Neural progenitor cell (in vitro differentiated cells): ENCODE measurements at regions not wholly inside any gene's neighbourhood (a gene's known extent, or its start where the extent isn't known, plus 50 kb on each side); places are given as distances from the start of the nearest gene placed in this dataset.

ENCODE experiments used
- DNase-seq: peaks from one replicate; pipeline ENCODE4 v3.0.0-alpha.2; 2016; ENCODE audit warnings: low spot score
- H2AFZ ChIP-seq: fragments of 200-600 bp; sonication (generic); replicated peaks from 2 replicates; pipeline ENCODE4 v1.6.1; 2016; ENCODE audit warnings: antibody characterized with exemption
- H3F3A ChIP-seq: fragments of 200-600 bp; sonication (generic); 2 replicates; pipeline ENCODE4 v1.6.1; 2016; ENCODE audit warnings: antibody characterized with exemption, low read depth
- H3K27ac ChIP-seq: fragments of 200-600 bp; sonication (generic); 2 replicates; pipeline ENCODE4 v1.5.1; 2016; ENCODE audit warnings: mild to moderate bottlenecking
- H3K27me3 ChIP-seq: fragments of 200-600 bp; sonication (generic); 2 replicates; pipeline ENCODE4 v1.6.1; 2016; ENCODE audit warnings: mild to moderate bottlenecking, moderate library complexity
- H3K36me3 ChIP-seq: fragments of 200-600 bp; sonication (generic); 2 replicates; pipeline ENCODE4 v1.5.1; 2016
- H3K4me1 ChIP-seq: fragments of 200-600 bp; sonication (generic); 2 replicates; pipeline ENCODE4 v1.6.1; 2016; ENCODE audit warnings: mixed run types
- H3K4me2 ChIP-seq: fragments of 200-600 bp; sonication (generic); 2 replicates; pipeline ENCODE4 v1.6.1; 2016
- H3K4me3 ChIP-seq: fragments of 200-600 bp; sonication (generic); 2 replicates; pipeline ENCODE4 v1.5.1; 2016
- H3K79me2 ChIP-seq: fragments of 200-600 bp; sonication (generic); 2 replicates; pipeline ENCODE4 v1.6.1; 2016; ENCODE audit warnings: low read depth
- H3K9ac ChIP-seq: fragments of 200-600 bp; sonication (generic); 2 replicates; pipeline ENCODE4 v1.6.1; 2016
- H3K9me3 ChIP-seq: fragments of 200-600 bp; sonication (generic); 2 replicates; pipeline ENCODE4 v1.5.1; 2016; ENCODE audit warnings: low read depth
- H4K20me1 ChIP-seq: fragments of 200-600 bp; sonication (generic); 2 replicates; pipeline ENCODE4 v1.6.1; 2016; ENCODE audit warnings: low read depth
- H3K27ac Mint-ChIP-seq: 3 replicates; pipeline ENCODE4 v1.8.0; 2021; ENCODE audit warnings: mixed read lengths
- H3K27me3 Mint-ChIP-seq: 2 replicates; pipeline ENCODE4 v1.8.0; 2022; ENCODE audit warnings: low read depth, mild to moderate bottlenecking, inconsistent platforms, moderate library complexity, mixed read lengths; ENCODE audit not compliant: insufficient read depth
- H3K36me3 Mint-ChIP-seq: 3 replicates; pipeline ENCODE4 v1.8.0; 2021; ENCODE audit warnings: mixed read lengths
- H3K4me1 Mint-ChIP-seq: 3 replicates; pipeline ENCODE4 v1.8.0; 2021; ENCODE audit warnings: mixed read lengths
- H3K4me3 Mint-ChIP-seq: 3 replicates; pipeline ENCODE4 v1.8.0; 2021; ENCODE audit warnings: mild to moderate bottlenecking, moderate library complexity, mixed read lengths
- H3K9me3 Mint-ChIP-seq: 3 replicates; pipeline ENCODE4 v1.8.0; 2020; ENCODE audit warnings: mixed read lengths
- EZH2 ChIP-seq: fragments of 200-600 bp; sonication (generic); IDR thresholded peaks from 2 replicates; pipeline ENCODE4 v1.6.1; 2017; ENCODE audit warnings: antibody characterized with exemption, mild to moderate bottlenecking, moderate library complexity
- EZH2phosphoT487 ChIP-seq: fragments of 200-600 bp; sonication (generic); IDR thresholded peaks from 2 replicates; pipeline ENCODE4 v1.6.1; 2017; ENCODE audit warnings: antibody characterized with exemption
- TF ChIP-seq, protein P1 (sequence below): fragments of 200-600 bp; sonication (generic); IDR thresholded peaks from 2 replicates; pipeline ENCODE4 v1.5.1; 2017; ENCODE audit warnings: antibody characterized with exemption, mild to moderate bottlenecking

DNA sequence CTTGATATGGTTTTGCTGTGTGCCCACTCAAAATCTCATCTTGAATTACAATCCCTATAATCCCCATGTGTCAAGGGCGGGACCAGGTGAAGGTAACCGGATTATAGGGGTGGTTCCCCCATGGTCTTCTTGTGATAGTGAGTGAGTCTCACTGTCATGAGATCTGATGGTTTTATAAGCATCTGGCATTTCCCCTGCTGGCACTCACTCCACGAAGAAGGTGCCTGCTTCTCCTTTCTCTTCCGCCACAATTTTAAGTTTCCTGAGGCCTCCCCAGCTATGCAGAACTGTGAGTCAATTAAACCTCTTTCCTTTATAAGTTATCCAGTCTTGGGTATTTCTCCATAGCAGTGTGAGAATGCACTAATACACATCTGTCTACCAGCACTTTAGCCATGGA is 109.5 kb upstream of the SDK1 start:
- H3K27me3 ChIP-seq: no peaks in the 10 kb centered on the region

GRCh38 chr7:3192669-3193068 is 108.4 kb upstream of the SDK1 start:
- H3K27ac ChIP-seq: no peak overlapping the region
- H3K27me3 ChIP-seq: no peaks in the 10 kb centered on the region
- H4K20me1 ChIP-seq: no peaks in the 10 kb centered on the region
- peak overlapping the region; percentile 100 for H3K27ac Mint-ChIP-seq
- H3K27me3 Mint-ChIP-seq: peaks cover 12% of the 10 kb centered on the region
- no peaks in the 10 kb centered on the region for H3K79me2 ChIP-seq
- TF ChIP-seq EZH2phosphoT487 (no peak), EZH2 (no peak)
- TF ChIP-seq, protein P1, sequence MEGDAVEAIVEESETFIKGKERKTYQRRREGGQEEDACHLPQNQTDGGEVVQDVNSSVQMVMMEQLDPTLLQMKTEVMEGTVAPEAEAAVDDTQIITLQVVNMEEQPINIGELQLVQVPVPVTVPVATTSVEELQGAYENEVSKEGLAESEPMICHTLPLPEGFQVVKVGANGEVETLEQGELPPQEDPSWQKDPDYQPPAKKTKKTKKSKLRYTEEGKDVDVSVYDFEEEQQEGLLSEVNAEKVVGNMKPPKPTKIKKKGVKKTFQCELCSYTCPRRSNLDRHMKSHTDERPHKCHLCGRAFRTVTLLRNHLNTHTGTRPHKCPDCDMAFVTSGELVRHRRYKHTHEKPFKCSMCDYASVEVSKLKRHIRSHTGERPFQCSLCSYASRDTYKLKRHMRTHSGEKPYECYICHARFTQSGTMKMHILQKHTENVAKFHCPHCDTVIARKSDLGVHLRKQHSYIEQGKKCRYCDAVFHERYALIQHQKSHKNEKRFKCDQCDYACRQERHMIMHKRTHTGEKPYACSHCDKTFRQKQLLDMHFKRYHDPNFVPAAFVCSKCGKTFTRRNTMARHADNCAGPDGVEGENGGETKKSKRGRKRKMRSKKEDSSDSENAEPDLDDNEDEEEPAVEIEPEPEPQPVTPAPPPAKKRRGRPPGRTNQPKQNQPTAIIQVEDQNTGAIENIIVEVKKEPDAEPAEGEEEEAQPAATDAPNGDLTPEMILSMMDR: no peak
- H2AFZ ChIP-seq: peak overlapping the region; percentile 59
- peaks cover 77% of the 10 kb centered on the region for H3K4me1 Mint-ChIP-seq
- H3K4me2 ChIP-seq: no peak overlapping the region
- H3F3A ChIP-seq: peaks cover 17% of the 10 kb centered on the region
- no peak overlapping the region for H3K4me3 Mint-ChIP-seq
- H3K36me3 ChIP-seq: no peaks in the 10 kb centered on the region
- no peak for DNase-seq
- peaks cover 10% of the 10 kb centered on the region for H3K9me3 Mint-ChIP-seq
- no peak overlapping the region for H3K9ac ChIP-seq
- H3K9me3 ChIP-seq: no peaks in the 10 kb centered on the region
- H3K4me1 ChIP-seq: peaks cover 9% of the 10 kb centered on the region
- no peaks in the 10 kb centered on the region for H3K36me3 Mint-ChIP-seq
- no peak overlapping the region for H3K4me3 ChIP-seq

More for the DNA sequence above, 109.5 kb upstream of the SDK1 start:
- Histone ChIP-seq H3K9ac (no peak overlapping the region), H3F3A (peaks cover 17% of the 10 kb centered on the region), H3K4me1 (peaks cover 9% of the 10 kb centered on the region), H3K79me2 (no peaks in the 10 kb centered on the region), H2AFZ (no peak overlapping the region), H3K36me3 (no peaks in the 10 kb centered on the region), H4K20me1 (no peaks in the 10 kb centered on the region), H3K4me3 (no peak overlapping the region), H3K4me2 (no peak overlapping the region), H3K9me3 (no peaks in the 10 kb centered on the region), H3K27ac (no peak overlapping the region)
- Mint-ChIP-seq H3K27ac (peak overlapping the region; percentile 90), H3K4me1 (peaks cover 73% of the 10 kb centered on the region), H3K36me3 (no peaks in the 10 kb centered on the region), H3K27me3 (peaks cover 8% of the 10 kb centered on the region), H3K9me3 (peaks cover 5% of the 10 kb centered on the region), H3K4me3 (no peak overlapping the region)
- TF ChIP-seq, protein P1: no peak
- no peak for TF ChIP-seq EZH2phosphoT487
- TF ChIP-seq EZH2: no peak
- DNase-seq: no peak

DNA sequence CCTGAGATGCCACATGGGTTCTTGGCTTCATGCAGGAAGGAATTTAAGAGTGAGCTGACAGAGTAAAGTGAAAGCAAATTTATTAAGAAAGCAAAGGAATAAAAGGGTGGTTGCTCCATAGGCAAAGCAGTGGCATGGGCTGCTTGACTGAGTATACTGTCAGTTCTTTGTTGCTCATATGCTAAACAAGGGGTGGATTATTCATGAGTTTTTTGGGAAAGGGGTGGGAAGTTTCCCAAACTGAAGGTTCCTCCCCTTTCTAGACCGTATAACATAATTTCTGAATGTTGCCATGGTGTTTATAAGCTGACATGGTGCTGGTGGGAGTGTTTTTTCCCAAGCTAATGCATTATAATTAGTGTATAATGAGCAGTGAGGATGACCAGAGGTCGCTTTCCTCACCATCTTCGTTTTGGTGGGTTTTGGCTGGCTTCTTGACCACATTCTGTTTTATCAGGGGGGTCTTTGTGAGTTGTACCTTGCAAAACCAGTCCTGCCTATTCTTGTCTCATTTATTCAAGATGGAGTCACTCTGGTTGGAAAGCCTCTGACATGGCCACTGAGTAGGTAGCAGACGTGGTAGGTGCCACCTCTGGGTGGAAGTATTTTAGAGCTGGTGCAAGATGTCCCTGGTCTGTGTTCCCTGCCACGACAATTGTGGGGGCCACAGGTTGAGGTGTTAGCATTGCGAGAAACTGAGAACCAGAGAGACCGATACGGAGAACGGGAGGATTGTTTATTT is 107.5 kb upstream of the SDK1 start:
- H3K27me3 Mint-ChIP-seq: peaks cover 12% of the 10 kb centered on the region
- H3K4me3 Mint-ChIP-seq: peak overlapping the region; percentile 11
- Histone ChIP-seq H3K4me1 (peaks cover 9% of the 10 kb centered on the region), H3K9me3 (peaks cover 3% of the 10 kb centered on the region), H3K27me3 (no peaks in the 10 kb centered on the region), H4K20me1 (no peaks in the 10 kb centered on the region), H2AFZ (no peak overlapping the region), H3K36me3 (no peaks in the 10 kb centered on the region), H3K9ac (no peak overlapping the region), H3F3A (peaks cover 17% of the 10 kb centered on the region), H3K4me3 (no peak overlapping the region), H3K79me2 (no peaks in the 10 kb centered on the region), H3K27ac (no peak overlapping the region), H3K4me2 (no peak overlapping the region)
- H3K27ac Mint-ChIP-seq: peak overlapping the region; percentile 100
- H3K4me1 Mint-ChIP-seq: peaks cover 77% of the 10 kb centered on the region
- no peak for TF ChIP-seq EZH2
- TF ChIP-seq EZH2phosphoT487: no peak
- TF ChIP-seq, protein P1: no peak
- H3K9me3 Mint-ChIP-seq: peaks cover 17% of the 10 kb centered on the region
- DNase-seq: no peak
- no peaks in the 10 kb centered on the region for H3K36me3 Mint-ChIP-seq
